Ascending aorta (tissue), 2 donors: ENCODE measurements at regions not wholly inside any gene's neighbourhood (a gene's known extent, or its start where the extent isn't known, plus 50 kb on each side); places are given as distances from the start of the nearest gene placed in this dataset.

Experiments
- DNase-seq, 2 donors: peaks; one replicate each; pipeline ENCODE4 v3.0.0-alpha.2; 2019; ENCODE audit warnings: low spot score in 2 of 2
- H3K27ac ChIP-seq, 2 donors: fragments of 200-600 bp; sonication (generic); one replicate each; pipeline ENCODE4 v1.5.1; 2016 to 2017; ENCODE audit warnings: mild to moderate bottlenecking in 1 of 2
- H3K27me3 ChIP-seq: fragments of 200-600 bp; sonication (generic); one replicate; pipeline ENCODE4 v1.5.1; 2017
- H3K36me3 ChIP-seq, 2 donors: fragments of 200-600 bp; sonication (generic); one replicate each; pipeline ENCODE4 v1.5.1; 2016
- H3K4me1 ChIP-seq, 2 donors: fragments of 200-600 bp; sonication (generic); one replicate each; pipeline ENCODE4 v1.5.1; 2016 to 2017; ENCODE audit warnings: mild to moderate bottlenecking in 1 of 2
- H3K4me3 ChIP-seq, 2 donors: fragments of 200-600 bp; sonication (generic); one replicate each; pipeline ENCODE4 v1.5.1; 2016 to 2017; ENCODE audit warnings: mild to moderate bottlenecking in 1 of 2
- H3K9me3 ChIP-seq, 2 donors: fragments of 200-600 bp; sonication (generic); one replicate each; pipeline ENCODE4 v1.5.1; 2016
- CTCF ChIP-seq, 3 experiments: fragments of 200-600 bp in 2 of 3; fragments of 450-650 bp in 1 of 3; sonication (generic) in 2 of 3; IDR thresholded peaks; one replicate each; pipeline ENCODE4 v1.5.1; 2016 to 2019; ENCODE audit warnings: antibody characterized with exemption in 3 of 3, mild to moderate bottlenecking in 1 of 3, moderate library complexity in 1 of 3
- intact Hi-C: fragments of 100-400 bp; cut with DNase I; formaldehyde crosslinking; loops from one replicate; pipeline ENCODE4 v1.15.1; 2023

- H3K36me3 ChIP-seq = no peaks in the 10 kb centered on the region
- no peak for DNase-seq
- H3K9me3 ChIP-seq = no peaks in the 10 kb centered on the region
- no peak overlapping the region for H3K4me3 ChIP-seq
- intact Hi-C loops = no loop called here
- TF ChIP-seq CTCF (IDR thresholded peaks at IDR 0.05) = no peak
- no peaks in the 10 kb centered on the region for H3K27me3 ChIP-seq
- no peak overlapping the region for H3K27ac ChIP-seq
- H3K4me1 ChIP-seq = no peaks in the 10 kb centered on the region
Observed at GRCh38 chr18:67615876-67616275, 99.4 kb upstream of the DSEL start.

GRCh38 chr18:67613731-67614130 is 97.2 kb upstream of the DSEL start:
- Histone ChIP-seq H3K4me3 (no peak overlapping the region), H3K9me3 (no peaks in the 10 kb centered on the region), H3K27me3 (no peaks in the 10 kb centered on the region), H3K27ac (no peak overlapping the region), H3K4me1 (peaks cover 0 to 1% of the 10 kb centered on the region in 2 donors), H3K36me3 (no peaks in the 10 kb centered on the region)
- intact Hi-C loops = no loop called here
- DNase-seq = no peak
- no peak for TF ChIP-seq CTCF (IDR thresholded peaks at IDR 0.05)

GRCh38 chr18:67612281-67612680 is 95.8 kb upstream of the DSEL start:
- Histone ChIP-seq H3K9me3 (no peaks in the 10 kb centered on the region), H3K36me3 (no peaks in the 10 kb centered on the region), H3K4me1 (peaks cover 0 to 4% of the 10 kb centered on the region in 2 donors), H3K4me3 (no peak overlapping the region), H3K27me3 (no peaks in the 10 kb centered on the region), H3K27ac (no peak overlapping the region)
- TF ChIP-seq CTCF (IDR thresholded peaks at IDR 0.05) = no peak
- intact Hi-C loops = no loop called here
- DNase-seq = no peak

- Histone ChIP-seq H3K9me3 (no peaks in the 10 kb centered on the region), H3K27me3 (no peaks in the 10 kb centered on the region), H3K4me3 (no peak overlapping the region), H3K27ac (peak overlapping the region in 1 of 2 donors; percentile 46), H3K4me1 (peaks cover 0 to 4% of the 10 kb centered on the region in 2 donors), H3K36me3 (no peaks in the 10 kb centered on the region)
- intact Hi-C loops = loop anchor here (5.0 kb wide), 1 partner anchor 91 kb away; the partner anchor contains the start of gene DSEL
- TF ChIP-seq CTCF (IDR thresholded peaks at IDR 0.05) = no peak
- DNase-seq = no peak
Observed at GRCh38 chr18:67608615-67609273, 92.2 kb upstream of the DSEL start.

- Histone ChIP-seq H3K4me3 (no peak overlapping the region), H3K27ac (no peak overlapping the region), H3K36me3 (no peaks in the 10 kb centered on the region), H3K4me1 (peaks cover 0 to 4% of the 10 kb centered on the region in 2 donors), H3K9me3 (no peaks in the 10 kb centered on the region), H3K27me3 (no peaks in the 10 kb centered on the region)
- intact Hi-C loops = loop anchor here (5.0 kb wide), 1 partner anchor 91 kb away; the partner anchor contains the start of gene DSEL
- no peak for DNase-seq
- TF ChIP-seq CTCF (IDR thresholded peaks at IDR 0.05) = no peak
Observed at GRCh38 chr18:67608191-67608590, 91.7 kb upstream of the DSEL start.
